ENCODE measurements at regions not wholly inside any gene's neighbourhood (a gene's known extent, or its start where the extent isn't known, plus 50 kb on each side); places are given as distances from the start of the nearest gene placed in this dataset.

- intact Hi-C loops (cut with DNase I), result no loop called here
- ATAC-seq (no peak), DNase-seq (ENCODE audit: low spot score) (no peak)
Observed at GRCh38 chr10:61320257-61320587, 133.0 kb downstream of the TMEM26 start.

DNA sequence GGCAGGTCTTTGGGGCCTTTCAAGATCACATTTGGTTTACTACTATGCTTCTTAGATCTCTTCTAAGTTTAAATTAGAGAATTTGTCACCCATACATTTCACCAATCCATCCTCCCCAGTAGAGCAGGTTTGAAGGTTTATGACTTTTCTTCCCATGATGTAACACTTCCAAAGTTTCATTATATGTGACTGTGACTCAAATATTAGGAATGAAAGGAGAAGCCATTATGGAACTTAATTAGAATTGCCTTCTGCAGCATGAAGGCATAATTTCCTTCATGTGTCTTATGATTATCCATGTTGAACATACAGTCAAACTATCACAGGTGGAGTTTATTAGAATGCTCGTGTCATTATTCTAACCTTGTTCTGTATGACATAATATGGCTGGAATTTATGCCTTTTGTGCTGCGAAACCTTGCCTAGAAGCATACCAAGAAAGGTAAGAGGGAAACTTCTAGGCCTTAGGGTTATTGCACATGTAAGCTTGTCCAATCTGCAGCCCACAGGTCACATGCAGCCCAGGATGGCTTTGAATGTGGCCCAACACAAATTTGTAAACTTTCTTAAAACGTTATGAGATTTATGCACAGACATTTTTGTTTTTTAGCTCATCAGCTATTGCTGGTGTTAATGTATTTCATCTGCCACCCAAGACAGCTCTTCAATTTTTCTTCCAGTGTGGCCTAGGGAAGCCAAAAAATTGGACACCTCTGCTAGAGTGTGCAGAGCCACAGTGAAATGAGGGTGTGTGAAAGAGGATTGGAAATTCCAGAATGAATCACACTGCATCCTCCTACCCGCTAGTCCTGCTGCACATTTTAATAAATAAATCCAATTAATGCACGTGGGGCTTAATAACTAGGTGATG is 133.6 kb downstream of the TMEM26 start:
- DNase-seq (ENCODE audit: low spot score), result no peak
- ATAC-seq, result no peak
- intact Hi-C loops (cut with DNase I), result no loop called here

- intact Hi-C loops (cut with DNase I), result no loop called here
- ATAC-seq (no peak), DNase-seq (ENCODE audit: low spot score) (no peak)
Observed at GRCh38 chr10:61318429-61318828, 134.8 kb downstream of the TMEM26 start.

GRCh38 chr10:61317706-61318105 is 135.5 kb downstream of the TMEM26 start:
- intact Hi-C loops (cut with DNase I), result no loop called here
- ATAC-seq, result no peak
- DNase-seq (ENCODE audit: low spot score), result no peak

DNA sequence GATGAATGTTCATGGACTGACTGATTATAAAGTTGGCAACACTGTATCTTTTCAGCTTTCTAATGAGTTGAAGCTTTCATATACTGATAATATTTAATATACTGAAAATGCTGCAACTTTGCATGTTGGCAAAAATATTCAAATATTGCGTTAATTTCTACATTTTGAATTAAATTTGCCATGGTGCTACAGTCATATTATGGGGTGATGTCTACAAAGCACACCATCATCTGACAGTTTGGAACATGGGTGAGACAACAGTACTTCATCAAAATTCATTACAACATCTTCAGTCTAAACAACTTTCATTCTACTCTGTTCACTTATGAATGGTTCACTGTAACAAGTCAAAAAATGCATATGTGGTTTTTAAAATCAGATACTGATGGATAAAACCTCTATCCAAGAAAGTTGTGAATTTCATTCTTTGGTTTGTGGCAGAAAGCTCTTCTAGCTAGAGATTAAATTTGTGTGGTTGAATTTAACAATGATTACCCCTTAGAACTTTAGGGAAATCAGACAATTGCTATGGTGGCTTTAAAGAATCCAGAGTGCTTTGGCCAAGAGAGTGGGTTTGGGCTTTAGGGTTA is 136.4 kb downstream of the TMEM26 start:
- ATAC-seq (no peak), DNase-seq (ENCODE audit: low spot score) (no peak)
- intact Hi-C loops (cut with DNase I), result no loop called here

- DNase-seq (ENCODE audit: low spot score), result no peak
- ATAC-seq, result no peak
- intact Hi-C loops (cut with DNase I), result no loop called here
Observed at GRCh38 chr10:61314273-61314672, 138.9 kb downstream of the TMEM26 start.

- ATAC-seq (no peak), DNase-seq (ENCODE audit: low spot score) (no peak)
- intact Hi-C loops (cut with DNase I), result no loop called here
Observed at GRCh38 chr10:61313460-61313859, 139.7 kb downstream of the TMEM26 start.

- intact Hi-C loops (cut with DNase I), result no loop called here
- DNase-seq (ENCODE audit: low spot score), result no peak
- ATAC-seq, result no peak
Observed at GRCh38 chr10:61304746-61305145, 148.4 kb downstream of the TMEM26 start.

GRCh38 chr10:61302124-61302523 is 151.1 kb downstream of the TMEM26 start:
- no peak for DNase-seq (ENCODE audit: low spot score)
- ATAC-seq, result no peak
- intact Hi-C loops (cut with DNase I), result no loop called here

DNA sequence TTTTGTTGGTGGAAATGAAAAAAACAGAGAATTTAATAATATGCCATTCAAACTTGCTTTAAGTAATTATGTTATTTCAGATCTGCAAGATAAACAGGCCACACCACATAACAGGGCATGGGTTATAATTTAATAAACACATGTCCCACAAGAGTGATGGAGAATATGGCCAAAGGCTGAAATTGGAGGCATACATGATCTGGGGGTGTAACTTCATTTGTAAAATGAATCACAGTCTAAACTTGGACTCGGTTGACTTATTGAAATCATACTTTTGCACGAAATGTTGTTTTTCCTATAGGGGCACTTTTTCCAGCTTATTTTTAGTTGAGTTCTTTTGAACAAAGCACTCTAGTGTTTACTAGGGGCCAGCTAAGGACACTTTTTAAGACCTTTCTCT is 151.6 kb downstream of the TMEM26 start:
- no peak for ATAC-seq
- intact Hi-C loops (cut with DNase I), result no loop called here

GRCh38 chr10:61299841-61300240 is 153.3 kb downstream of the TMEM26 start:
- DNase-seq (ENCODE audit: low spot score) (no peak), ATAC-seq (no peak)
- intact Hi-C loops (cut with DNase I), result no loop called here

More for the DNA sequence above, 151.6 kb downstream of the TMEM26 start:
- DNase-seq (ENCODE audit: low spot score), result no peak

- ATAC-seq, result no peak
- no peak for DNase-seq (ENCODE audit: low spot score)
- intact Hi-C loops (cut with DNase I), result no loop called here
Observed at GRCh38 chr10:61299156-61299555, 154.0 kb downstream of the TMEM26 start.

DNA sequence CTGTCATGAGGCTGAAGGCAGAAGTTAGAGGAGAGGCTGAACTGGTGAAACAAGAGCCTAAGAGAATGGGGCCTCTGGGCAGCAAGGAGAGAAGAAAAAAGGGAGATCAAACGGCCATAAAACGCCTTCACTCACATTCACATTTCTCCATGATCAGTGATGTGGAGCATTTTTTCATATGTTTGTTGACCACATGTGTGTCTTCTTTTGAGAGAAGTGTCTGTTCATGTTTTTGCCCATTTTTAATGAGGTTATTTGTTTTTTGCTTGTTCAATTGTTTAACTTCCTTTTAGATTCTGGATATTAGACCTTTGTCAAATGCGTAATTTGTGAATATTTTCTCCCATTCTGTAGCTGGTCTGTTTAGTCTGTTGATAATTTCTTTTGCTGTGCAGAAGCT is 155.0 kb downstream of the TMEM26 start:
- DNase-seq (ENCODE audit: low spot score) (no peak), ATAC-seq (no peak)
- intact Hi-C loops (cut with DNase I), result no loop called here

DNA sequence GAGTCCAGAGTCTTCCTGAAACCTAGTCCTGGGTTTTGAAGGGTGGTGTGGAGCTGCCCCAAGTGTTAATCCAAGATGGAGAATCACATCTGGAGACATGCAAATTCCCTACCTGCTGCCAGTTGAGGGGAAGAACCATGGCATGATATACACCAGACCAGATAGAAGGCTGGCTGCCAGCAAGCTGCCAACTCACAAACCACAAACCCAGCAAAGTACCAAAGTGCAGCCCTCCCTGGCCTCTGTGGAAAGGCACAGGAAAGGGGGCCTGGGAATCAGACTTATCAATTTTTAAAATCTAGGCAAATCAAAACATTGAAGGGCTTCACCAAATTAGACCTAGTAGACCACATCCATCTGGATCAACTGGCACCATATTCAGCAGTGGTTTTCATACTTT is 157.0 kb downstream of the TMEM26 start:
- ATAC-seq (no peak), DNase-seq (ENCODE audit: low spot score) (no peak)
- intact Hi-C loops (cut with DNase I), result no loop called here

DNA sequence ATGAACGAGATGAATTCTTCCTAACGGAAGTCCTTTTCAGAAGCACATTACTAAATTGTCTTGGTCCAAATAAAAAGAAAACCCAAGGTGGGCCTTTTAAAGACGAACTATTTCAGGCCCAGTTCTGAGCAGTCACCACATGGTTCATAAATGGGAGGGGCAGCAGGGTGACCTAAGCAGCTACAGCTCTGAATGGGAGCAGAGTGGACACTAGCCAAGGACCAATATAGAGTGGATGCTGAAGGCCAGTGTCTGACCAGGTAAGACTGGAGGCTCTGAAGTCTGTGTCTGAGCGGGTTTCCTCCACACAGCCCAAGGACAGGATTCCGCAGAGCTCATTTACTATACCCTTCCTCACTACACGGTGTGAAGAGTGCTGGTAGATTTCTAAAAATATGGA is 159.1 kb downstream of the TMEM26 start:
- intact Hi-C loops (cut with DNase I), result no loop called here

GRCh38 chr10:61289813-61290212 is 163.4 kb downstream of the TMEM26 start:
- intact Hi-C loops (cut with DNase I), result loop anchor here (10.0 kb wide), 1 partner anchor 475 kb away; no protein-coding TSS in a partner anchor
- DNase-seq (ENCODE audit: low spot score) (no peak), ATAC-seq (no peak)

More for the DNA sequence above, 159.1 kb downstream of the TMEM26 start:
- DNase-seq (ENCODE audit: low spot score) (no peak), ATAC-seq (no peak)

- ATAC-seq (peak; percentile 41), DNase-seq (ENCODE audit: low spot score) (no peak)
- intact Hi-C loops (cut with DNase I), result loop anchor here (10.0 kb wide), 1 partner anchor 472 kb away; no protein-coding TSS in a partner anchor
Observed at GRCh38 chr10:61286686-61287085, 166.5 kb downstream of the TMEM26 start.

GRCh38 chr10:61285749-61286148 is 167.4 kb downstream of the TMEM26 start:
- intact Hi-C loops (cut with DNase I), result loop anchor here (10.0 kb wide), 1 partner anchor 471 kb away; no protein-coding TSS in a partner anchor
- no peak for DNase-seq (ENCODE audit: low spot score)
- ATAC-seq, result no peak

DNA sequence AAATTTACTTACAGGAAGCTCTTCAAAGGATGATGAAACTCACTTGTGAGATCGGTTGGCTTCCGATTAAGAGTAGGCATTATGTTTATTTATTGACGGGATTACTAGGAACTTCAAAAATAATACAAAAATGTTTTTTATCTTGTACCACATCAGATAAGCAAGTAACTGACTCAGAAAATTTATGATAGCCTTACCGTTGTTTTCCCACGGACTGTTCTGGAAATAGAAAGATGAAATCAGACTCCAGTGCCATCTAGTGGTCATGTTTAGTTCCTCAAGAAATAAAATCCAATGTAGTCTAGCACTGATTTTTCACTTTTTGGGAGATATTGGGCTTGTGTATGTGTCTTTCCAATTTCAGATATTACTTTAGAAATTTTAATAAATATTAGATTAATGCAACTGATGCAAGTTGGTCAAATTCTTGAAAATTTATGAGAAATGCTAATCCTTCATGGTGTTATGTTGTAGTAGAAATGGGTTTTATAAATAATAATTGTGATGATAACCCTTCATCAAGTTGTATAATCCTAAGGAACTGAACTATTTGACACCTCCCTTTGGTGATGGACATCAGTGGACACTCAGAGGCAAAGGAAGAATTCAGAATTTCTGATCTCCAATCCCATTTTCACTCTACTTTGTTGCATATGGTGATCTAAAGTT is 168.8 kb downstream of the TMEM26 start:
- DNase-seq (ENCODE audit: low spot score) (no peak), ATAC-seq (peak; percentile 74)
- intact Hi-C loops (cut with DNase I), result loop anchor here (10.0 kb wide), 1 partner anchor 470 kb away; no protein-coding TSS in a partner anchor

Data from sciatic nerve (tissue), 2 donors.